HK-2 (cell line): ENCODE measurements at regions not wholly inside any gene's neighbourhood (a gene's known extent, or its start where the extent isn't known, plus 50 kb on each side); places are given as distances from the start of the nearest gene placed in this dataset.
"Not testable (repeated sequence)": the region's sequence is repeated elsewhere in the genome, so short reads cannot be mapped to it uniquely, and the experiment has no call there.

Source experiments
- DNase-seq: peaks from one replicate; pipeline ENCODE4 v3.0.0-alpha.2; 2018; ENCODE audit not compliant: unreplicated experiment

- DNase-seq: no peak
These were observed 105.2 kb upstream of the BMP2 start for GRCh38 chr20:6662309-6662708.

DNA sequence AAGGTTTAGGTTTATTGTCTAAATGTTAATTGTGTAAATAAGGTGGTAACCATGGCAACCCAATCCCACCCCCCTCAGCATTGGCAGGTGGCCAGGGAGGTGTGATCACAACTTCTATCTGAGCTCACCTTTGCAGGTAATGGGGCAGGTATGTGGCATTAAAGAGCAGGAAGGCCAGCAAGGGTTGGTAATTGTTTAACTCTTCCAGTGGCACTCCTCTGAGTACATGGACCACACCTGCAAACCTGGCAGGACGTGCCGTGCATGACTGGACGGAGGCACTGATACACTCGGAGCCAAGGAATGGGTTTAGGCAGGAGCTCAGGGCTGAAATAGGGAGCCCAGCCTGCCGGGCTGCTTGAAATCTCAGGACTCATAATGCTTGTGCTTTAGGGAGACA is 107.0 kb upstream of the BMP2 start:
- no peak for DNase-seq

DNA sequence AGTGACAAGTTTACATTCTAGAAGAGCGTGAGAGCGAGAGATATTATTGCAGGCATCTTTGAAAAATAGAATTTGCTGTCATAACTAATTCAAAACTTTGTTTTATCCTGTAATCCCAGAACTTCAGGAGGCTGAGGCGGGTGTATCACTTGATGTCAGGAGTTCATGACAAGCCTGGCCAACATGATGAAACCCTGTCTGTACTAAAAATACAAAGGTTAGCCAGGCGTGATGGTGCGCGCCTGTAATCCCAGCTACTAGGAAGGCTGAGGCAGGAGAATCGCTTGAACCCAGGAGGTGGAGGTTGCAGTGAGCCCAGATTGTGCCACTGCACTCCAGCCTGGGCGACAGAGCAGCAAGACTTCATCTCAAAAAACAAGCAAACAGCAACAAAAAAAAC is 108.6 kb upstream of the BMP2 start:
- not testable (repeated sequence) for DNase-seq

GRCh38 chr20:6657904-6658303 is 109.6 kb upstream of the BMP2 start:
- DNase-seq: no peak

DNA sequence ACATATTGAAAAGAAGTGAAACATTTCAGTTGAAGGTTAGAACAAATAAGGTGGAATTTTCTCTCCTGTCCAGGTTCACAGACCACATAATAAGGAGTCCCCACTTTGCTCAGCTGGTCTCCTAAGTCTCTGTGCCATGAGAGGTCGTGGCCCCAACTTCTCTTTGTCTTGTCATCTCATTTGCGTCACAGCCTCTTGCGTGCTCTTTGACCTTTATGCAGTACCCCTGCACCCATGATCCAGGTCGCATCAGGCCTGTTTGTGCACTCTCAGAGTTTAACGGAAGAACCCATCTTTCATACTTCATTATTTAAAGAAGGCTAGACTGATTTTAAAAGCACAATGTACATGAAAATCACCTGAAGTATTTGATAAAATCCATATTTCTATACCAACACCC is 110.4 kb upstream of the BMP2 start:
- no peak for DNase-seq

DNA sequence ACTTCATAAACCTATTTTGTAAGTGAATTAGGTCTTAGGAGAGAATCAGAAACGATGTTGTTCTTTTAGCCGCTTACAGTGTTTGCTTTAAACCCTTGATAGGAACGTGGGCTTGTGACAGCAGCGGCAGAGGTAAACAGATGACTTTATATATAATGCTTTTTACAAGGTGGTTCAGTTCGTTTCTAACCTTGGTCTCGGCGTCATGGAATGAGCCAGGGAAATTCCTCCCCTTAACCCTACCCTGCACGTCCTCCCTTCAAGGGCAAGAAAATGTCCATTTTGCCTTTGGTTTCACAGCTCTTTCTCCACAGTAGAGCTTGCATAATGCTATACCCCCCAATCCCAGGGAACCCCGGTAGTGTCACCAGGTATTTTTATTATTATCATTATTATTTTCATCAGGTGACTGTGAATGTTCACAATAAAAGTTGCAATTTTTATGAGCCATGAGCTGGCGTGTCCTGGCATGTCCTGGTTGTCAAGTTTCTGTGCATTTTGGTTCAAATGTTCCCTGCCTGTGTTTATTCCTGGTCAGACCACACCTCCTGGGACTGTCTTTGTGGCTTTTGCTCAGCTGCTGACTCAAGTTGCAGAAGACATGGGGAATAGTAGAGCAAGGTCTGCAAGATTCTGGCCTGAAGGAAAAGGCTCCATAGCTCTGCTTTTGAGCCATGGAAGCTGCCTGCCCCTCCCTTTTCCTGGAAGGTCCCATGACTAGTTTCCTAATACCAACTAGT is 112.8 kb upstream of the BMP2 start:
- DNase-seq: no peak

GRCh38 chr20:6651561-6651960 is 115.9 kb upstream of the BMP2 start:
- DNase-seq: no peak

DNA sequence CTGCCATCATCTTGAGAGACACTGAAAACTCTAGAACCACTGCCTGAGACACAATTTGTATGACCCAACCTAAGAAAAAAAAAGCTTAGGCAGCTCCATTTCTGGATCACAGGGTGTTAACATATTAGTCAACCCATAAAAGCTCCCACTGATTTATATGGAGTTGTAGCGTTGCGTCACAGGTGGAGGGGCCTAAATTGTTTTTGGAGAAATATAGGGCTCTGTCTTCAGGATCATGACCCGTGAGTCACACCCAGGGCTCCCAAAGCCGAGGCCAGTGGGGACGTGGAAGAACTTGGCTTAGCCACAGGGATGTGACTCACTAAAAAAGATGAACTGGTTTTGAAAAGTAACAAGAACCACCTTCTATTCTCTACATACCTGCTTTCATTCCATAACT is 116.5 kb upstream of the BMP2 start:
- peak; percentile 65 for DNase-seq

- no peak for DNase-seq
These were observed 121.4 kb upstream of the BMP2 start for GRCh38 chr20:6646021-6646636.

- DNase-seq: no peak
These were observed 122.5 kb upstream of the BMP2 start for GRCh38 chr20:6644813-6645628.

- DNase-seq: no peak
These were observed 126.5 kb upstream of the BMP2 start for GRCh38 chr20:6641012-6641411.

DNA sequence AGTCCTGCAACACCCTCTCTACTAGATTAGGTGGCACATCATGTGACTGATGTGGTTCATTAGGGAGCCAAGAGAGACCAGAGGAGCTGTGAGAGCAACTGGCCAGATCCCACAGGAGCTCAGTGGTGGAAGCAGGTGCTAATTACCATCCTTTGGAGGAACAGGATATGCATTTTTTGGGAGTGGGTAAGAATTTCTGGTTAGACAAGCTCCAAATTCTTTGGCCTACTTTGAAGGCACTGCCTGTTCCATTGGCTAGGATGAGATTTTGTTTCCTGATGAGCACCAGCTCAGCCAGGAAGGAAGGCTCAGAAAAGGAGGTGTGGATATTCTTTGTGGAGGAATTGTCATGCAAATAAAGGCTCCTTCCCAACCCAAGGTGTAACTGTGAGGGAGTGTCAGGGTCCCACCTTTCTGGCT is 130.3 kb upstream of the BMP2 start:
- DNase-seq: no peak

GRCh38 chr20:6636209-6637159 is 131.0 kb upstream of the BMP2 start:
- DNase-seq: peak; percentile 38

- no peak for DNase-seq
These were observed 132.3 kb upstream of the BMP2 start for GRCh38 chr20:6635034-6635736.

- DNase-seq: peak; percentile 32
These were observed 135.3 kb upstream of the BMP2 start for GRCh38 chr20:6632187-6632586.

DNA sequence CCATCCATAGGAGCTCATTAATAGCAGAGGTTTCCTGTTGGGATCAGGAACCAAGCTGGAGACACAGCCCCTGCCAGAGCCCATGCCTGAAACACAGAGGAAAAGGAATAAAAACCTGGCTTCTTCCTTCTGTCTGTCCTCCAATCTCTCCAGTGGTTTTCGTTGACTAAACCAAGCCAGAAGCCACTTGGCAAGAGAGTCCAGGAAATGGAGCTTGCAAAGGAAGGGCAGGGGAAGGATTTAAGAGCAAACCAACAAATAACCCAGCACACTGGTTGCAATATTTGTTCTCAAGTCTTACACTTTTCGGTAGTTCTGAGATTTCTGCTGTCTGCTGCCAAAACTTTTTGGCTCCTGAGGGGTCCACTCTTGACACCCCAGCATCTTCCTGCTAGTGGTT is 137.0 kb upstream of the BMP2 start:
- DNase-seq: no peak

DNA sequence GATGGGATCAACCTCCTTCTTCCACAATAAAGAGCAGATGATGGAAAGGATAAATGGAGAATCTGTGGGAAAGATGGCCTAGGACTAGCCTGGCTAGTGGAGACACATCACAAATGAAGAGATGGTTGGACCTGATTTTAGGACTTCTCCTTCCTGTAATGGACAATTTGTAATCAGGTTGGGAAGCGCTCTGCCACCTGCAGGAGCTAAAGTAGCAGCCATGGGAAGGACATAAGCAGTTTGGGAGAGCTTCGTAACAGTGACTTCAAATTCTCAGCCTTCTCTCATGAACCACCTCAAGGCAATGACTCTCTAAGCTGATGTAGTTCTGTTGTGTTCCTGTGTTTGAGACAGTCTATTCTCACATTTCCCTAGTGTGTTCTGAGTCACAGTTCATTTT is 137.9 kb upstream of the BMP2 start:
- DNase-seq: no peak

- DNase-seq: no peak
These were observed 140.7 kb upstream of the BMP2 start for GRCh38 chr20:6626805-6627204.

GRCh38 chr20:6623989-6624388 is 143.5 kb upstream of the BMP2 start:
- DNase-seq: no peak

GRCh38 chr20:6622041-6622440 is 145.4 kb upstream of the BMP2 start:
- no peak for DNase-seq

DNA sequence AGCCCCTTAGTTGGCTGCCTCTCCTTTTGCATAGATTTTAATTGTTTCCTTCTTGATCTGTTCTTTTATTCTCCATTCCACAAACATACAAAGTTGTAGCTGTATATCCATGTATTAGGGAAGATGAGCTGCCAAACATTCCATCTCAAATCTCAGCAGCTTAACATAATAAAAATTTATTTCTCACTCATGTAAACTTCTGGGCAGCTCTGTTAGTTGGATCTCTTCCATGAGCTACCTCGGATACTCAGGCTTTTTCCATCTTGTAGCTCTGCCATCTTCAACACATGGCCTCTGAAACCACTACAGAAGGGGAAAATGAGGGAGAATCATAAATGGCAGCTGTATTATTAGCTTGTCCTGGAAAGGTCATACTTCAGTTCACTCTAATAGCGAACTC is 149.4 kb upstream of the BMP2 start:
- DNase-seq: no peak
